Neuronal stem cell (in vitro differentiated cells): ENCODE measurements at regions not wholly inside any gene's neighbourhood (a gene's known extent, or its start where the extent isn't known, plus 50 kb on each side); places are given as distances from the start of the nearest gene placed in this dataset.

Source experiments
- DNase-seq: peaks from one replicate; pipeline ENCODE4 v3.0.0-alpha.2; 2013; ENCODE audit warnings: low spot score
- H2AFZ ChIP-seq: one replicate; pipeline ENCODE4 v1.6.1; 2013; ENCODE audit warnings: mild to moderate bottlenecking, low read length, inconsistent platforms
- H2AK5ac ChIP-seq: 2 replicates; pipeline ENCODE4 v1.6.1; 2013; ENCODE audit warnings: low read depth, mild to moderate bottlenecking, inconsistent platforms, low read length, moderate library complexity, mixed read lengths
- H2BK120ac ChIP-seq: 2 replicates; pipeline ENCODE4 v1.6.1; 2013; ENCODE audit warnings: low read depth, mild to moderate bottlenecking, inconsistent platforms, low read length, moderate library complexity, mixed read lengths
- H2BK12ac ChIP-seq: one replicate; pipeline ENCODE4 v1.6.1; 2013; ENCODE audit warnings: low read length, inconsistent platforms
- H2BK15ac ChIP-seq: 2 replicates; pipeline ENCODE4 v1.6.1; 2013; ENCODE audit warnings: mild to moderate bottlenecking, low read length, inconsistent platforms, mixed read lengths
- H2BK5ac ChIP-seq: one replicate; pipeline ENCODE4 v1.6.1; 2013; ENCODE audit warnings: inconsistent platforms, mild to moderate bottlenecking, low read length, moderate library complexity
- H3K14ac ChIP-seq: one replicate; pipeline ENCODE4 v1.6.1; 2013; ENCODE audit warnings: low read length, inconsistent platforms
- H3K18ac ChIP-seq: 2 replicates; pipeline ENCODE4 v1.6.1; 2013; ENCODE audit warnings: low read length, inconsistent platforms
- H3K23ac ChIP-seq: 2 replicates; pipeline ENCODE4 v1.6.1; 2013; ENCODE audit warnings: low read depth, mild to moderate bottlenecking, mixed read lengths, low read length, inconsistent platforms; ENCODE audit not compliant: poor library complexity
- H3K27ac ChIP-seq: replicated peaks from 3 replicates; pipeline ENCODE4 v1.5.1; 2013; ENCODE audit warnings: low read length, inconsistent platforms
- H3K27me3 ChIP-seq, 3 experiments: 2 replicates each; pipeline ENCODE4 v1.6.1; 2013; ENCODE audit warnings: low read length in 3 of 3, mild to moderate bottlenecking in 2 of 3, inconsistent platforms in 1 of 3, low read depth in 1 of 3, mixed read lengths in 1 of 3, moderate library complexity in 1 of 3; ENCODE audit not compliant: control insufficient read depth in 3 of 3, insufficient read depth in 3 of 3
- H3K36me3 ChIP-seq, 2 donors: replicated peaks in 1 of 2; 2 replicates each; pipeline ENCODE4 v1.6.1; 2013; ENCODE audit warnings: low read length in 2 of 2; ENCODE audit not compliant: control insufficient read depth in 2 of 2, insufficient read depth in 2 of 2
- H3K4ac ChIP-seq: 2 replicates; pipeline ENCODE4 v1.6.1; 2013; ENCODE audit warnings: inconsistent platforms, mild to moderate bottlenecking, low read length, moderate library complexity
- H3K4me1 ChIP-seq, 2 donors: 1 replicate in 1 of 2; 2 replicates in 1 of 2; pipeline ENCODE4 v1.6.1; 2013; ENCODE audit warnings: low read length in 2 of 2, low read depth in 1 of 2; ENCODE audit not compliant: control insufficient read depth in 2 of 2, insufficient read depth in 1 of 2
- H3K4me2 ChIP-seq: one replicate; pipeline ENCODE4 v1.6.1; 2013; ENCODE audit warnings: mild to moderate bottlenecking, low read length, inconsistent platforms; ENCODE audit not compliant: insufficient read depth, poor library complexity, severe bottlenecking
- H3K4me3 ChIP-seq, 2 donors: 2 replicates each; pipeline ENCODE4 v1.5.1; 2013; ENCODE audit warnings: low read length in 2 of 2, mild to moderate bottlenecking in 2 of 2, inconsistent platforms in 1 of 2, moderate library complexity in 1 of 2
- H3K79me1 ChIP-seq: one replicate; pipeline ENCODE4 v1.6.1; 2013; ENCODE audit warnings: low read depth, mild to moderate bottlenecking, inconsistent platforms, low read length, moderate library complexity
- H3K9ac ChIP-seq: one replicate; pipeline ENCODE4 v1.6.1; 2013; ENCODE audit warnings: mild to moderate bottlenecking, low read depth, low read length, inconsistent platforms; ENCODE audit not compliant: poor library complexity
- H3K9me3 ChIP-seq, 2 donors: replicated peaks in 1 of 2; 2 replicates each; pipeline versions ENCODE3 to v1.6.1; 2013; ENCODE audit warnings: low read length in 2 of 2, mild to moderate bottlenecking in 2 of 2, inconsistent platforms in 1 of 2, low read depth in 1 of 2, mixed read lengths in 1 of 2, moderate library complexity in 1 of 2; ENCODE audit not compliant: control insufficient read depth in 2 of 2, insufficient read depth in 1 of 2
- H4K8ac ChIP-seq: one replicate; pipeline ENCODE4 v1.6.1; 2013; ENCODE audit warnings: low read depth, mild to moderate bottlenecking, inconsistent platforms, low read length, moderate library complexity
- H4K91ac ChIP-seq: one replicate; pipeline ENCODE4 v1.6.1; 2013; ENCODE audit warnings: low read length, low read depth, mild to moderate bottlenecking, inconsistent platforms; ENCODE audit not compliant: poor library complexity
- WGBS, 2 donors: extraction: QIAGEN DNeasy Blood & Tissue Kit; methylation state at CpG; one replicate each; pipeline ENCODE4 v1.1.7; 2013; ENCODE audit warnings: missing lambda C conversion rate in 2 of 2, mixed read lengths in 1 of 2; ENCODE audit not compliant: insufficient read length in 2 of 2, insufficient replicate concordance in 1 of 2; ENCODE audit errors: extremely low coverage in 2 of 2; 5-methylcytosine and 5-hydroxymethylcytosine counted together

- Histone ChIP-seq H3K9ac (no peak overlapping the region), H2BK12ac (no peak overlapping the region), H2AFZ (no peak overlapping the region), H3K4me2 (no peak overlapping the region), H3K79me1 (no peaks in the 10 kb centered on the region), H2BK15ac (no peak overlapping the region), H4K8ac (no peak overlapping the region), H3K9me3 (peaks cover 0 to 3% of the 10 kb centered on the region in 2 donors), H2BK120ac (no peak overlapping the region), H3K27me3 (no peaks in the 10 kb centered on the region), H3K4ac (no peak overlapping the region), H3K14ac (no peak overlapping the region), H3K23ac (no peak overlapping the region), H3K36me3 (no peaks in the 10 kb centered on the region), H3K4me1 (no peaks in the 10 kb centered on the region), H2BK5ac (no peak overlapping the region), H2AK5ac (no peak overlapping the region), H3K18ac (no peak overlapping the region), H3K27ac (no peak overlapping the region), H3K4me3 (no peak overlapping the region), H4K91ac (no peak overlapping the region)
- DNase-seq, result no peak
These were observed 75.8 kb downstream of the TMEM17 start for GRCh38 chr2:62430146-62430545.

- no peak overlapping the region for H2AFZ ChIP-seq
- H4K91ac ChIP-seq, result no peak overlapping the region
- no peak for DNase-seq
- no peak overlapping the region for H3K27ac ChIP-seq
- no peaks in the 10 kb centered on the region for H3K4me1 ChIP-seq
- H2BK120ac ChIP-seq, result no peak overlapping the region
- no peaks in the 10 kb centered on the region for H3K27me3 ChIP-seq
- peaks cover 0 to 3% of the 10 kb centered on the region in 2 donors for H3K9me3 ChIP-seq
- no peaks in the 10 kb centered on the region for H3K79me1 ChIP-seq
- H3K9ac ChIP-seq, result no peak overlapping the region
- no peak overlapping the region for H3K4me3 ChIP-seq
- H3K14ac ChIP-seq, result no peak overlapping the region
- no peak overlapping the region for H3K4ac ChIP-seq
- WGBS, 2 donors, result no CpG with 5 or more reads among the region's 9 CpGs
- H4K8ac ChIP-seq, result no peak overlapping the region
- no peak overlapping the region for H2BK5ac ChIP-seq
- H2BK12ac ChIP-seq, result no peak overlapping the region
- H3K23ac ChIP-seq, result no peak overlapping the region
- H2AK5ac ChIP-seq, result no peak overlapping the region
- H3K36me3 ChIP-seq, result no peaks in the 10 kb centered on the region
- H3K18ac ChIP-seq, result no peak overlapping the region
- no peak overlapping the region for H2BK15ac ChIP-seq
- no peak overlapping the region for H3K4me2 ChIP-seq
These were observed 78.8 kb downstream of the TMEM17 start for GRCh38 chr2:62427146-62427545.

- no peak overlapping the region for H2BK5ac ChIP-seq
- H3K79me1 ChIP-seq, result no peaks in the 10 kb centered on the region
- no peak overlapping the region for H2BK12ac ChIP-seq
- H4K91ac ChIP-seq, result no peak overlapping the region
- H3K4me1 ChIP-seq, result no peaks in the 10 kb centered on the region
- H2BK15ac ChIP-seq, result no peak overlapping the region
- no CpG with 5 or more reads among the region's 17 CpGs for WGBS, 2 donors
- H3K27ac ChIP-seq, result no peak overlapping the region
- H3K27me3 ChIP-seq, result no peaks in the 10 kb centered on the region
- no peak overlapping the region for H3K9ac ChIP-seq
- peak overlapping the region; percentile 11 for H2AK5ac ChIP-seq
- H2BK120ac ChIP-seq, result peak overlapping the region; percentile 43
- peaks cover 0 to 3% of the 10 kb centered on the region in 2 donors for H3K9me3 ChIP-seq
- H4K8ac ChIP-seq, result no peak overlapping the region
- DNase-seq, result no peak
- H3K23ac ChIP-seq, result no peak overlapping the region
- H2AFZ ChIP-seq, result peak overlapping the region; percentile 70
- no peak overlapping the region for H3K4me2 ChIP-seq
- H3K4me3 ChIP-seq, result no peak overlapping the region
- peak overlapping the region; percentile 81 for H3K18ac ChIP-seq
- peak overlapping the region; percentile 11 for H3K14ac ChIP-seq
- no peaks in the 10 kb centered on the region for H3K36me3 ChIP-seq
- no peak overlapping the region for H3K4ac ChIP-seq
These were observed 79.7 kb downstream of the TMEM17 start for GRCh38 chr2:62426154-62426912.

- Histone ChIP-seq H3K9me3 (peaks cover 0 to 3% of the 10 kb centered on the region in 2 donors), H3K18ac (no peak overlapping the region), H3K79me1 (no peaks in the 10 kb centered on the region), H3K36me3 (no peaks in the 10 kb centered on the region), H4K8ac (no peak overlapping the region), H3K4me3 (no peak overlapping the region), H3K4me2 (no peak overlapping the region), H2AK5ac (no peak overlapping the region), H3K9ac (no peak overlapping the region), H3K27ac (no peak overlapping the region), H3K14ac (no peak overlapping the region), H2AFZ (peak overlapping the region; percentile 70), H3K4me1 (no peaks in the 10 kb centered on the region), H3K4ac (no peak overlapping the region), H2BK120ac (no peak overlapping the region), H2BK15ac (no peak overlapping the region), H3K23ac (no peak overlapping the region), H4K91ac (no peak overlapping the region), H2BK5ac (no peak overlapping the region), H2BK12ac (no peak overlapping the region), H3K27me3 (no peaks in the 10 kb centered on the region)
- DNase-seq, result no peak
- no CpG with 5 or more reads among the region's 5 CpGs for WGBS, 2 donors
These were observed 80.3 kb downstream of the TMEM17 start for GRCh38 chr2:62425684-62426083.
